ENCODE measurements at regions not wholly inside any gene's neighbourhood (a gene's known extent, or its start where the extent isn't known, plus 50 kb on each side); places are given as distances from the start of the nearest gene placed in this dataset.
A peak's percentile ranks its signal among the peaks of the same experiment; 100 is the strongest.

DNA sequence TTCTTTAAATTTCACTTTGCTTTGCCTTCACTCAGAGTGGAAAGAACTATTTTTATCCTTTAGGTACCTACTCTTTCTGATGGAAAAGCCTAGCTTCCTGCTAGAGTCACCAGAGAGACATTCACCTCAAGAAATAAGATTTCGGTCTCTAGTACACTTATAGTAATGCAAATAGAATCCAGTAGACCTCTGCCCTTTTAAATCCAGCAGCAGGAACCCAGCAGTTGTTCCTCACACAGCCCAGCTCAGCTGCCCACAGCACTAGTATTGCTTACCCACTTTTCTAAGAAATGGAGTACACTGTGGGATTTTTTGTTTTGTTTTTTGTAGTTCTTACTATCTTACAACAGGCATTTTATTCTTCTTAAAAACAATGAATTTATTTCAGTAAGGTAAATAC is 497.0 kb upstream of the CCDC54 start:
- H3K4me2 ChIP-seq (ENCODE audit: insufficient read depth, low read length, poor library complexity, severe bottlenecking), result no peak overlapping the region
- H4K91ac ChIP-seq (ENCODE audit: low read depth, low read length, poor library complexity), result no peak overlapping the region
- no peak overlapping the region for H2BK12ac ChIP-seq (ENCODE audit: low read length)
- no peaks in the 10 kb centered on the region for H3K9me3 ChIP-seq (replicated peaks in 1 of 2; ENCODE audit: control insufficient read depth in 2 of 2, insufficient read depth in 1 of 2, low read depth in 1 of 2, low read length in 2 of 2)
- no peaks in the 10 kb centered on the region for H3K36me3 ChIP-seq (replicated peaks in 1 of 2; ENCODE audit: control insufficient read depth in 2 of 2, insufficient read depth in 2 of 2, low read length in 2 of 2)
- H3K79me1 ChIP-seq (ENCODE audit: low read depth, low read length), result no peaks in the 10 kb centered on the region
- H3K9ac ChIP-seq (ENCODE audit: low read depth, low read length, poor library complexity), result no peak overlapping the region
- no peak overlapping the region for H2BK120ac ChIP-seq (ENCODE audit: low read depth, low read length)
- no peak for DNase-seq (ENCODE audit: low spot score)
- H2BK15ac ChIP-seq (ENCODE audit: low read length), result no peak overlapping the region
- H3K27me3 ChIP-seq (ENCODE audit: control insufficient read depth in 3 of 3, insufficient read depth in 3 of 3, low read depth in 1 of 3, low read length in 3 of 3), result no peaks in the 10 kb centered on the region
- no peak overlapping the region for H3K4me3 ChIP-seq (ENCODE audit: low read length in 2 of 2)
- no peak overlapping the region for H3K14ac ChIP-seq (ENCODE audit: low read length)
- no peak overlapping the region for H3K18ac ChIP-seq (ENCODE audit: low read length)
- no peak overlapping the region for H3K4ac ChIP-seq (ENCODE audit: low read length)
- H3K23ac ChIP-seq (ENCODE audit: low read depth, low read length, poor library complexity), result no peak overlapping the region
- H4K8ac ChIP-seq (ENCODE audit: low read depth, low read length), result no peak overlapping the region
- peak overlapping the region; percentile 31 for H2AFZ ChIP-seq (ENCODE audit: low read length)
- WGBS, 2 donors (ENCODE audit: extremely low coverage in 2 of 2, insufficient read length in 2 of 2, insufficient replicate concordance in 1 of 2), result no CpG with 5 or more reads among the region's 1 CpG
- H3K4me1 ChIP-seq (ENCODE audit: control insufficient read depth in 2 of 2, insufficient read depth in 1 of 2, low read depth in 1 of 2, low read length in 2 of 2), result peaks cover 0 to 9% of the 10 kb centered on the region in 2 donors
- no peak overlapping the region for H2AK5ac ChIP-seq (ENCODE audit: low read depth, low read length)
- H3K27ac ChIP-seq (replicated peaks; ENCODE audit: low read length), result no peak overlapping the region
- no peak overlapping the region for H2BK5ac ChIP-seq (ENCODE audit: low read length)

DNA sequence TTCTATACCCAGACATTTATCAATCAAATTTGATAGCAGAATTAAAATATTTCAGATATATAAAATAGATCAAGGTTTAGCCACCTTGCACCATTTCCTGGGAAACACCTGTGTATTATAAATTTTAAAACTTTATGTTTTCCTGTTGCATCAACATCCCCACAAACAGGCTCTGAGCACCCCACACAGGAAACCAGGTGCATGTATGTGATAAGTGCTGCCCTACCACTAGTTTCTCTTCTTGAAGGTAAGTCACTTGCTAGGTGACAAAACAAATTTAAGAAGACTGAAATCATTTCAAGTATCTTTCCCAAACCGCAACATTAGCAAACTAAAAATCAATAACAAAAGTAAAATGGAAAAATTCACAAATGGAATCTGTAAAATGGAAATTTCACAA is 496.1 kb upstream of the CCDC54 start:
- no peak for DNase-seq (ENCODE audit: low spot score)
- Histone ChIP-seq H2AFZ (ENCODE audit: low read length) (no peak overlapping the region), H3K18ac (ENCODE audit: low read length) (no peak overlapping the region), H3K79me1 (ENCODE audit: low read depth, low read length) (no peaks in the 10 kb centered on the region), H2BK120ac (ENCODE audit: low read depth, low read length) (no peak overlapping the region), H2BK15ac (ENCODE audit: low read length) (no peak overlapping the region), H2BK5ac (ENCODE audit: low read length) (no peak overlapping the region), H3K23ac (ENCODE audit: low read depth, low read length, poor library complexity) (no peak overlapping the region), H3K36me3 (replicated peaks in 1 of 2; ENCODE audit: control insufficient read depth in 2 of 2, insufficient read depth in 2 of 2, low read length in 2 of 2) (no peaks in the 10 kb centered on the region), H3K4ac (ENCODE audit: low read length) (no peak overlapping the region), H3K4me1 (ENCODE audit: control insufficient read depth in 2 of 2, insufficient read depth in 1 of 2, low read depth in 1 of 2, low read length in 2 of 2) (peaks cover 0 to 9% of the 10 kb centered on the region in 2 donors), H3K4me2 (ENCODE audit: insufficient read depth, low read length, poor library complexity, severe bottlenecking) (no peak overlapping the region), H4K91ac (ENCODE audit: low read depth, low read length, poor library complexity) (no peak overlapping the region), H3K4me3 (ENCODE audit: low read length in 2 of 2) (no peak overlapping the region), H3K14ac (ENCODE audit: low read length) (no peak overlapping the region), H2AK5ac (ENCODE audit: low read depth, low read length) (no peak overlapping the region), H4K8ac (ENCODE audit: low read depth, low read length) (no peak overlapping the region), H3K9me3 (replicated peaks in 1 of 2; ENCODE audit: control insufficient read depth in 2 of 2, insufficient read depth in 1 of 2, low read depth in 1 of 2, low read length in 2 of 2) (peaks cover 0 to 3% of the 10 kb centered on the region in 2 donors), H3K9ac (ENCODE audit: low read depth, low read length, poor library complexity) (no peak overlapping the region), H2BK12ac (ENCODE audit: low read length) (no peak overlapping the region), H3K27ac (replicated peaks; ENCODE audit: low read length) (no peak overlapping the region), H3K27me3 (ENCODE audit: control insufficient read depth in 3 of 3, insufficient read depth in 3 of 3, low read depth in 1 of 3, low read length in 3 of 3) (no peaks in the 10 kb centered on the region)
- WGBS, 2 donors (ENCODE audit: extremely low coverage in 2 of 2, insufficient read length in 2 of 2, insufficient replicate concordance in 1 of 2), result no CpG with 5 or more reads among the region's 1 CpG

DNA sequence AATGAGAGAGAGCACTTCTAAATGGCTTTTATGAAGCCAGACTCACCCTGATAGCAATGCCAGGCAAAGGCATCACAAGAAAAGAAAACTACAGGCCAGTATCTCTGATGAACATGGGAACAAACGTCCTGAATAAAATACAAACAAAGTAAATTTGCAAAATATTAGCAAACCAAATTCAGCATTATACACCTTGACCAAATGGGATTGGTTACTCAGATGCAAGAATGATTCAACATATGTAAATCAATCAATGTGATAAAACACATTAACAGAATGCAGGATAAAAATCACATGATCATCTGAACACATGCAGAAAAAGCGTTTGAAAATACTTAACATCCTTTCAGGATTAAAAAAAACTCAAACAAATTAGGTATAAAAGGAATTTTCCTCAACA is 494.9 kb upstream of the CCDC54 start:
- no peak overlapping the region for H2BK5ac ChIP-seq (ENCODE audit: low read length)
- WGBS, 2 donors (ENCODE audit: extremely low coverage in 2 of 2, insufficient read length in 2 of 2, insufficient replicate concordance in 1 of 2), result no CpG with 5 or more reads among the region's 2 CpGs
- no peak overlapping the region for H2BK120ac ChIP-seq (ENCODE audit: low read depth, low read length)
- H3K9me3 ChIP-seq (replicated peaks in 1 of 2; ENCODE audit: control insufficient read depth in 2 of 2, insufficient read depth in 1 of 2, low read depth in 1 of 2, low read length in 2 of 2), result peaks cover 2 to 3% of the 10 kb centered on the region in 2 donors
- H3K23ac ChIP-seq (ENCODE audit: low read depth, low read length, poor library complexity), result no peak overlapping the region
- H3K4me2 ChIP-seq (ENCODE audit: insufficient read depth, low read length, poor library complexity, severe bottlenecking), result no peak overlapping the region
- H2AK5ac ChIP-seq (ENCODE audit: low read depth, low read length), result no peak overlapping the region
- no peaks in the 10 kb centered on the region for H3K79me1 ChIP-seq (ENCODE audit: low read depth, low read length)
- DNase-seq (ENCODE audit: low spot score), result no peak
- H2BK15ac ChIP-seq (ENCODE audit: low read length), result no peak overlapping the region
- no peak overlapping the region for H4K91ac ChIP-seq (ENCODE audit: low read depth, low read length, poor library complexity)
- no peak overlapping the region for H3K9ac ChIP-seq (ENCODE audit: low read depth, low read length, poor library complexity)
- H2BK12ac ChIP-seq (ENCODE audit: low read length), result no peak overlapping the region
- H3K36me3 ChIP-seq (replicated peaks in 1 of 2; ENCODE audit: control insufficient read depth in 2 of 2, insufficient read depth in 2 of 2, low read length in 2 of 2), result no peaks in the 10 kb centered on the region
- no peak overlapping the region for H3K18ac ChIP-seq (ENCODE audit: low read length)
- H3K4me3 ChIP-seq (ENCODE audit: low read length in 2 of 2), result no peak overlapping the region
- no peak overlapping the region for H2AFZ ChIP-seq (ENCODE audit: low read length)
- H4K8ac ChIP-seq (ENCODE audit: low read depth, low read length), result no peak overlapping the region
- no peak overlapping the region for H3K4ac ChIP-seq (ENCODE audit: low read length)
- H3K4me1 ChIP-seq (ENCODE audit: control insufficient read depth in 2 of 2, insufficient read depth in 1 of 2, low read depth in 1 of 2, low read length in 2 of 2), result peaks cover 0 to 9% of the 10 kb centered on the region in 2 donors
- no peak overlapping the region for H3K14ac ChIP-seq (ENCODE audit: low read length)
- no peaks in the 10 kb centered on the region for H3K27me3 ChIP-seq (ENCODE audit: control insufficient read depth in 3 of 3, insufficient read depth in 3 of 3, low read depth in 1 of 3, low read length in 3 of 3)
- no peak overlapping the region for H3K27ac ChIP-seq (replicated peaks; ENCODE audit: low read length)

DNA sequence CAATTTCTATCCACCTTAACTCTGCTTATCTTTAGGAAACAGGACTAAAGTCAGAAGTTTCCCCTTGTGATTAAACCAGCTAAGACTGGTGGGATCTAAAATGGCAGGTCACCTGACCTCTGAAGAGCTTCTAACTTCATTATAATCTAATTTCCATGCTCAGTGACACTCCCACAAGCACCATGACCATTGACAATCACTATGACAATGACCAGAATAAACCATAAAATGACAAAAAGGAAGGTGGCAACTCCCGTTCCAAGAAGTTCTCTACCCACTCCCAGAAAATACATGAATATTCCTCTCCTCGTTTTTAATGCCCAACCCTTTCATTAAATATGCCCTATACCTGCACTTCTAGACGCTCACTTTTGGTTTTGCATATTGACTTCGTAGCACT is 471.2 kb upstream of the CCDC54 start:
- no peak overlapping the region for H4K91ac ChIP-seq (ENCODE audit: low read depth, low read length, poor library complexity)
- no peak overlapping the region for H2BK15ac ChIP-seq (ENCODE audit: low read length)
- no peak overlapping the region for H2AK5ac ChIP-seq (ENCODE audit: low read depth, low read length)
- H2BK120ac ChIP-seq (ENCODE audit: low read depth, low read length), result no peak overlapping the region
- WGBS, 2 donors (ENCODE audit: extremely low coverage in 2 of 2, insufficient read length in 2 of 2, insufficient replicate concordance in 1 of 2), result no CpG with 5 or more reads among the region's 4 CpGs
- DNase-seq (ENCODE audit: low spot score), result no peak
- H3K4me3 ChIP-seq (ENCODE audit: low read length in 2 of 2), result no peak overlapping the region
- no peak overlapping the region for H2BK12ac ChIP-seq (ENCODE audit: low read length)
- H3K27me3 ChIP-seq (ENCODE audit: control insufficient read depth in 3 of 3, insufficient read depth in 3 of 3, low read depth in 1 of 3, low read length in 3 of 3), result no peaks in the 10 kb centered on the region
- H3K9ac ChIP-seq (ENCODE audit: low read depth, low read length, poor library complexity), result no peak overlapping the region
- no peak overlapping the region for H3K4ac ChIP-seq (ENCODE audit: low read length)
- no peak overlapping the region for H3K23ac ChIP-seq (ENCODE audit: low read depth, low read length, poor library complexity)
- H2AFZ ChIP-seq (ENCODE audit: low read length), result no peak overlapping the region
- no peaks in the 10 kb centered on the region for H3K79me1 ChIP-seq (ENCODE audit: low read depth, low read length)
- H4K8ac ChIP-seq (ENCODE audit: low read depth, low read length), result no peak overlapping the region
- H3K4me2 ChIP-seq (ENCODE audit: insufficient read depth, low read length, poor library complexity, severe bottlenecking), result no peak overlapping the region
- no peak overlapping the region for H3K27ac ChIP-seq (replicated peaks; ENCODE audit: low read length)
- H3K36me3 ChIP-seq (replicated peaks in 1 of 2; ENCODE audit: control insufficient read depth in 2 of 2, insufficient read depth in 2 of 2, low read length in 2 of 2), result no peaks in the 10 kb centered on the region
- H3K18ac ChIP-seq (ENCODE audit: low read length), result no peak overlapping the region
- no peak overlapping the region for H2BK5ac ChIP-seq (ENCODE audit: low read length)
- peaks cover 6 to 9% of the 10 kb centered on the region in 2 donors for H3K9me3 ChIP-seq (replicated peaks in 1 of 2; ENCODE audit: control insufficient read depth in 2 of 2, insufficient read depth in 1 of 2, low read depth in 1 of 2, low read length in 2 of 2)
- H3K4me1 ChIP-seq (ENCODE audit: control insufficient read depth in 2 of 2, insufficient read depth in 1 of 2, low read depth in 1 of 2, low read length in 2 of 2), result no peaks in the 10 kb centered on the region
- H3K14ac ChIP-seq (ENCODE audit: low read length), result no peak overlapping the region

Measured in neuronal stem cell (in vitro differentiated cells).